NK-92 treated with Interleukin-12 subunit alpha and Interleukin-12 subunit beta, amount 100 ng/mL, for 24 hours (cell line): ENCODE measurements at regions not wholly inside any gene's neighbourhood (a gene's known extent, or its start where the extent isn't known, plus 50 kb on each side); places are given as distances from the start of the nearest gene placed in this dataset.

ENCODE experiments used
- DNase-seq: peaks from one replicate; lab custom pipeline; 2025; lab: John Stamatoyannopoulos, UW

DNA sequence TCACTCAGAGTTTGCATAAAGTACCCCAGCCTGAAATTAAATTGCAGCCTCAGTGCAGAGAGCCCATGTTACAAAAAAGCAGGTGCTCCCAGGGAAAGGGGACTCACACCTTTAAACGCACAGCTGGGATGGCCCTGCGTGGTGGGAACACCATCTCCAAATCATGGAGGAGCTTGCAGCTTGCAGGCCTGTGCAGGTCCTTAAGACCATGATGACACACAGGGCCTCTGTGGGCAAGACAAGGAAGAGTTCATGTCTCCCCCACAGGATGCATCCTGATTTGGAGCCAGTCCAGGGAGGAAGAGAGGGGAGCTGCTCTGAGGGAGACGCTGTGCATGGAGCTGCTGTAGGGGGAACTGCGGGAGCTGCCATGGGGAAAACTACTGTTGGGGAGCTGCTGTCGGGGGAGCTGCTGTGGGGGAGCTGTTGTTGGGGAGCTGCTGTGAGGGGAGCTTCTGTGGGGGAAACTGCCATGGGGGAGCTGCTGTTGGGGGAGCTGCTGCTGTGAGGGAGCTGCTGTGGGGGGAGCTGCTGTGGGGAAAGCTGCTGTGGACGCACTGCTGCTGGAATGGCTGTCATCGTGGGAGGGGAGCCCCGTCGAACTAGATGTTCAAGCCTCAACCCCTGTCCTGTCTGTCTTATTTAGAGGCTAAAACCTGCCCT is 113.9 kb downstream of the MATN1 start:
- no peak for DNase-seq

DNA sequence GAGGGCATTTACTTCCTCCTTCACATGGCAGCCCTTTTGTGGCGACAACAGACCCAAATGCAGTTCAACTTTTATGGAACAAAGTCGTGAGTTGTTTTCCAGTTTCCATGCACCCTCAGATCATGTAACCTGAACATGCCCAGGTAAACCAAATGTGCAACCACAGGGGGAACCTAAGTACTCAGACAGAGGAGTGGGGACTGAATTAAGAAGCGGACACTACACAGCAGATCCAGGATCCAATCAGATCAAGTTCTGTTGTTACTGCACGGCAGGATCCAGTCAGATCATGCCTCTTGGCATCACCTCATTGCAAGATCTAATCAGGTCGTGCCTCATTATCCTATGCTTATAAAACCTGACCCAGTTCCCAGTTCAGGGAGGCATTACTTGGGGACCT is 115.7 kb downstream of the MATN1 start:
- DNase-seq: no peak

DNA sequence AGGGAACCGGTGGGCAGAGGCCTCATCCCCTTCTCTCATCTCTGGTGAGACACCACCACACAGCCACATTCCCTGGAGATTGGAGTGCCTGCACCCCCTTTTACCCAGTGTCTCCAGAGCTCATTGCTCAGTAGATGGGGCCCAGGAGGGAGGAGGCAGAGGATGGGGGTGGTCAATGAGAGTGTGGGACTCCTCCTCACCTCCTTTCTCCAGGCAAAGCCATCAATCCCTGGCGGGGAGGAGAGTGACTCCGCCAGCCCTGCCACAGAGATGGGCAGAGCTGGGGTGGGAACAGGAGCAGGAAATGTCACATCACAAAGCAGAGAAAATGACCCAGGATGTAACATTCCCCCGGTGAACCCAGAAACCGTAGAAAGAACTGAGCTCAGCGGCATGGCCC is 117.2 kb downstream of the MATN1 start:
- DNase-seq: no peak

- no peak for DNase-seq
Measured at GRCh38 chr1:30605441-30605920, 117.9 kb downstream of the MATN1 start.

GRCh38 chr1:30604801-30605440 is 118.5 kb downstream of the MATN1 start:
- DNase-seq: no peak

- DNase-seq: no peak
Measured at GRCh38 chr1:30603081-30603858, 120.1 kb downstream of the MATN1 start.

- no peak for DNase-seq
Measured at GRCh38 chr1:30601316-30602085, 121.9 kb downstream of the MATN1 start.

GRCh38 chr1:30600706-30601105 is 122.7 kb downstream of the MATN1 start:
- DNase-seq: no peak

DNA sequence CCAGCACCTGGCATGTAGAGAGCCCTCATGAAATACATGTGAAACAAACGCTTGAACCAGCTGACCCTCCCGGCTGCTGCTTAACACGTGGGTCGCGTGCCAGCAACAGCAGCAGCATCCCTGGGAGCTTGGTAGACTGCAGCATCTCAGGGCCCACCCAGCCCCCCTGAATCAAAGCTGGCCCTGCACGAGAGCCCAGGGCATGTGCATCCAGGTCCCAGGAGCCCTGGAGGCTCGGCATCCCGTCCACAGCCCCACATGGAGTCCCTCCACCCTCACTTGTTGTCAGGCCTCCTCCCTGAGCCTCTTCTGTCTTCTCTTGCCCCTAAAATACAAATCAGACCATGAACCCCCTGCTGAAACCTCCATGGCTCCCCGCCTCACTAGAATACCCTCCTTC is 123.1 kb downstream of the MATN1 start:
- no peak for DNase-seq

- DNase-seq: no peak
Measured at GRCh38 chr1:30599721-30600120, 123.7 kb downstream of the MATN1 start.

GRCh38 chr1:30598571-30599114 is 124.7 kb downstream of the MATN1 start:
- DNase-seq: no peak

- DNase-seq: no peak
Measured at GRCh38 chr1:30597711-30598110, 125.7 kb downstream of the MATN1 start.

GRCh38 chr1:30596891-30597290 is 126.5 kb downstream of the MATN1 start:
- no peak for DNase-seq

DNA sequence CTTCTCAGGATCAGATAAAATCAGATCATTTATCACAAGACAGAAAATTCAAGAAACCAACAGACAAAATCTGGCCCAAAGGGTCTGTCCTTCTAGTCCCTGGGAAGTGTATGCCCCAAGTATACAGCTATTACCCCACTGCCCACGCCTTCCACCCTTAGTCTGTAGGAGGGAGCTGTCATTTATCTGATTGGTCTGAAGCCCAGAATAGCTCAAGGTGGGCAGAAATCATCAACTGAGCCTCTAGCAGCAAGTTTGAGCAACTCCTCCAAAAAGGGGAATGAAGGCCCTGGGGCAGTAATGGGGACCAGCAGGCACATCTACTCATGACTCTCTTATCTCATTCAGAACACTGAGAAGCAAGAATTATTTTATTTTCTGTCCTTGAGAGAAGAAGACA is 126.9 kb downstream of the MATN1 start:
- no peak for DNase-seq

DNA sequence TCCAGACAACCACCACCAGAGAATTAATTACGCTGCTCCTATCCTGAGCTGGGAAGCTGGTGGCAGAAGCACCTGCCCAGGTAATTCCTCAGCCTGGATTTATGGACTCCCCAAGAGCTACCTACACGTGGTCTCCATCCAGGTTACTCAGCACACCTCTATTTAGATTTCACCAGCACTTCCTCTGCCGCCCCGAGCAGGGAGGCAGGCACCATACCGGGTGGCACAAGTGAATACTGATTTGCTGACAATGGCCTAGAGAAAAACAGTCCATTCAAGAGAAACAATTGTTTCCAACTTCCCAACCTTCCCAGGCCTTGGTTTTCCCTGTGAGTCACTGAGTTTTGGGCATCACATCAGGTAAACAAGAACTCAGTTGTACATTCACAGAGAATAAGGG is 134.3 kb downstream of the MATN1 start:
- DNase-seq: no peak

DNA sequence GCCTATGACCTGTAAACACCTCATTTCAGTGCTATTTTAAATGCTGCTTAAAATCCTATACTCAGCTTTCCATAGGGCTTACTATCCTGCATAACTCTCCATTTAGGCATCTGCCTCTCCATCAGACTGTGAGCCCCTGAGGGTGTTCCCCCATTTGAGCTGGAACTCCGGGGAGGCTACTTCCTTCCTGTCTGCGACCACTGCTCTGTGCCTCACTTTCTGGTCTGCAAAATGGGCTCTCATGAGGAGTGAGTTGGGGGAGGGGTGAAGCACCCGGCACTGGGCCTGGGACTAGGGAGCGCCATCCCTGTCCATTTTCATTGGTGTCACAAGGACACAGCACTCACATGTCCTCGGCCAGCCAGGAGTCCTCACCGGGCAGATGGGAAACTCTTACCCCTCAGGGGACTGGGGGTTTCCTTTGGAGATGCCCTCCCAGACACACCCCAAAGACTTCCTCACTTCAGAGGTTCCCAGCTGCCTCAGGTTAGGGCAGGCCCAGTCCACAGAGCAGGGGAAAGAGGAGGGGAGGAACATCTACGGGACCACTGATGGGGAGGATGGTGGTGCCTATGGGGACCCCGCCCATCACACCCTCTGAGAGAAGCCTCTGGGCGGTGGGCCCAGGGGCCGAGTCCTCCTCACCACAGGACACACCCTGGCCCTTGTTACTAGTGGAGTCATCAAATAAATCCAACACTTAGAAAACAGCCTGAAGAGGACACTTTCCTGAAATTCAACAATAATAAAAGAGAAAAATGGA is 134.9 kb downstream of the MATN1 start:
- no peak for DNase-seq

DNA sequence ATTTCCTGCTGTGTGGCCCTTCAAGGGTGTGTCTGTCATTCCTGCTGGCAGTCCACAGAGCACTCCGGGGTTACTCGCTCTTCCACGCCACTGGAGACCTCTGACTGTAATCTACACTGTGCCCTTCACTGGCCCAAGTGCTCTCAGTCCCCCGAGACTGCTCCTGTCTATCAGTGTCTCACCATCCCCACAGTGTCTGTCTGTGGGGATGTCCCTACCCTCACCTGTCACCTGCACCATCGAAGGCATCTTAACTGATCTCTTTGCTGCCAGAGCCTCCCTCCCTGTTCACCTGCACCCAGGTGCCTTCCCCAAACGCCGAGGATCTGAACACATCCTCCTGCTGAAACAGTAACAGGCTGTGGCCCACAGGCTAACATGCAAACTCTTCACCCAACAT is 136.7 kb downstream of the MATN1 start:
- no peak for DNase-seq

DNA sequence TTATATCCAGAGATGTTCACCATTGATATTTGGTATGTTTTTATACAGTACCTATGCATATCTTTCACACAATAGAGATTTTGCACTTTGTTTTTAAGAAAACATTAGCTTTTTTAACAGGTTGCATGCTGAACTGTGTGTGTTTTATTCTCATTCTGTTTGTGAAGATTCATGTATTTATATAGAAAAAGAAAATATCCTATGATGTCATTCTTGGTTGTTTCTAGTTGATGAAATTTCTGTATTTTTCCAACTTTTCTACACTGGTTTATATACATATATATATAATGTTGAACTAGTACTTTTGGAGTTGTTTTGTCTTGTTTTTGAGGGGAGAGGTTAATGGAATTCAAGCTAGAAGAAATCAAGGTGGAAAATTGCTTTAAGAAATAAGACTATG is 143.8 kb downstream of the MATN1 start:
- DNase-seq: no peak

DNA sequence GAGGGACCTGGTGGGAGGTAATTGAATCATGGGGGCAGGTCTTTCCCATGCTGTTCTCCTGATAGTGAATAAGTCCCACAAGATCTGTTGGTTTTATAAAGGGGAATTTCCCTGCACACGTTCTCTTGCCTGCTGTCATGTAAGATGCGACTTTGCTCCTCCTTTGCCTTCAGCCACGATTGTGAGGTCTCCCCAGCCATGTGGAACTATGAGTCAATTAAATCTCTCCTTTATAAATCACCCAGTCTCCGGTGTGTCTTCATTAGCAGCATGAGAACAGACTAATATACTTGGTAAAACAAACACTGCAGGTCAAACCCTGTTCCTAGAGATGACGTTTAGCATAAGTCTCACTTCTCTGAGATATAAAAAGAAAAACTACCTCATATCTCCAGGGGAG is 148.3 kb downstream of the MATN1 start:
- no peak for DNase-seq

- DNase-seq: no peak
Measured at GRCh38 chr1:30572192-30572591, 151.2 kb downstream of the MATN1 start.

- DNase-seq: no peak
Measured at GRCh38 chr1:30571380-30571779, 152.0 kb downstream of the MATN1 start.
